Vagina (tissue), 2 donors: ENCODE measurements at regions not wholly inside any gene's neighbourhood (a gene's known extent, or its start where the extent isn't known, plus 50 kb on each side); places are given as distances from the start of the nearest gene placed in this dataset.

Experiments
- POLR2AphosphoS5 ChIP-seq, 2 donors: sonication (generic); formaldehyde crosslinking; IDR thresholded peaks; one replicate each; pipeline ENCODE4 v1.9.0; 2017; ENCODE audit warnings: antibody characterized with exemption in 2 of 2, mild to moderate bottlenecking in 2 of 2, low read depth in 1 of 2; ENCODE audit not compliant: insufficient read depth in 1 of 2
- TF ChIP-seq, protein P1 (sequence below), 3 experiments: fragments of 450-650 bp in 2 of 3; fragments of 200-600 bp in 1 of 3; sonication (generic) in 1 of 3; IDR thresholded peaks; one replicate each; pipeline ENCODE4 v1.5.1; 2017 to 2019; ENCODE audit warnings: antibody characterized with exemption in 3 of 3, mild to moderate bottlenecking in 2 of 3, moderate library complexity in 2 of 3

DNA sequence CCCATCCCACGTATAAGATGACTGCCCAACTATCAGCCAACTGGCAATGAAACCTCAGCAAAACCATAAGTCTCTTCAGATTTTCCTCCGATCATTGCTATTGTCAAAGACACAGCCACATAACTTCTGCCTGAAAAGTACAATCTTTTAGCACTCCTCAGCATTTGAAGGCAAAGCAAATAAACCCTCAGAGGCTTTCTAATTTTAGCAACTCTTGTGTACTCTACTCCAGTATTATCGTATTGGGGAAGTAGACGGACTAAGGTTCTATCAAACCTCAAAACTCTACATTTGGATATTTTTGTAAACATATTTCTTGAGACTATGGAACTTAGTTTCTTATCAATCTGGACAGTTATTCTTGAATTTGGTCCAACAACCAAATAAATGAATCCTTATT is 1206.2 kb upstream of the NCAM2 start:
- TF ChIP-seq, protein P1, sequence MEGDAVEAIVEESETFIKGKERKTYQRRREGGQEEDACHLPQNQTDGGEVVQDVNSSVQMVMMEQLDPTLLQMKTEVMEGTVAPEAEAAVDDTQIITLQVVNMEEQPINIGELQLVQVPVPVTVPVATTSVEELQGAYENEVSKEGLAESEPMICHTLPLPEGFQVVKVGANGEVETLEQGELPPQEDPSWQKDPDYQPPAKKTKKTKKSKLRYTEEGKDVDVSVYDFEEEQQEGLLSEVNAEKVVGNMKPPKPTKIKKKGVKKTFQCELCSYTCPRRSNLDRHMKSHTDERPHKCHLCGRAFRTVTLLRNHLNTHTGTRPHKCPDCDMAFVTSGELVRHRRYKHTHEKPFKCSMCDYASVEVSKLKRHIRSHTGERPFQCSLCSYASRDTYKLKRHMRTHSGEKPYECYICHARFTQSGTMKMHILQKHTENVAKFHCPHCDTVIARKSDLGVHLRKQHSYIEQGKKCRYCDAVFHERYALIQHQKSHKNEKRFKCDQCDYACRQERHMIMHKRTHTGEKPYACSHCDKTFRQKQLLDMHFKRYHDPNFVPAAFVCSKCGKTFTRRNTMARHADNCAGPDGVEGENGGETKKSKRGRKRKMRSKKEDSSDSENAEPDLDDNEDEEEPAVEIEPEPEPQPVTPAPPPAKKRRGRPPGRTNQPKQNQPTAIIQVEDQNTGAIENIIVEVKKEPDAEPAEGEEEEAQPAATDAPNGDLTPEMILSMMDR (IDR thresholded peaks at IDR 0.05): no peak
- no peak for TF ChIP-seq POLR2AphosphoS5 (IDR thresholded peaks at IDR 0.05; ENCODE audit: insufficient read depth in 1 of 2, low read depth in 1 of 2)
